Gastroesophageal sphincter (tissue), 4 donors: ENCODE measurements at regions not wholly inside any gene's neighbourhood (a gene's known extent, or its start where the extent isn't known, plus 50 kb on each side); places are given as distances from the start of the nearest gene placed in this dataset.

Source experiments
- ATAC-seq: fragments of 150-250 bp; one replicate; pipeline ENCODE4 v1.9.1; 2016; ENCODE audit warnings: mild to moderate bottlenecking, moderate library complexity
- H3K27ac ChIP-seq, 4 donors: fragments of 200-600 bp; sonication (generic) in 3 of 4; 1 replicate in 3 of 4; 2 replicates in 1 of 4; pipeline ENCODE4 v1.5.1; 2016 to 2019
- H3K27me3 ChIP-seq: fragments of 200-600 bp; sonication (generic); one replicate; pipeline ENCODE4 v1.5.1; 2019
- H3K36me3 ChIP-seq, 2 donors: fragments of 200-600 bp; sonication (generic); one replicate each; pipeline ENCODE4 v1.5.1; 2019; ENCODE audit warnings: control low read depth in 1 of 2
- H3K4me1 ChIP-seq, 3 donors: fragments of 200-600 bp; sonication (generic); 1 replicate in 2 of 3; 2 replicates in 1 of 3; pipeline ENCODE4 v1.5.1; 2016 to 2019; ENCODE audit warnings: control low read depth in 2 of 3
- H3K4me3 ChIP-seq, 2 donors: fragments of 200-600 bp; sonication (generic); one replicate each; pipeline ENCODE4 v1.5.1; 2019; ENCODE audit warnings: mild to moderate bottlenecking in 1 of 2, moderate library complexity in 1 of 2
- H3K9me3 ChIP-seq, 3 donors: fragments of 200-600 bp; sonication (generic); one replicate each; pipeline ENCODE4 v1.5.1; 2017 to 2019; ENCODE audit warnings: control low read depth in 2 of 3
- CTCF ChIP-seq, 4 experiments: fragments of 200-600 bp in 2 of 4; fragments of 450-650 bp in 2 of 4; sonication (generic) in 1 of 4; IDR thresholded peaks; one replicate each; pipeline ENCODE4 v1.5.1; 2017 to 2019; ENCODE audit warnings: antibody characterized with exemption in 4 of 4, mild to moderate bottlenecking in 2 of 4, moderate library complexity in 2 of 4
- EP300 ChIP-seq: sonication (generic); formaldehyde crosslinking; IDR thresholded peaks from one replicate; pipeline ENCODE4 v1.6.1; 2017; ENCODE audit warnings: antibody characterized with exemption, mild to moderate bottlenecking
- POLR2A ChIP-seq, 2 donors: fragments of 450-650 bp; IDR thresholded peaks; one replicate each; pipeline ENCODE4 v1.6.1; 2017; ENCODE audit warnings: antibody characterized with exemption in 2 of 2, mild to moderate bottlenecking in 2 of 2, moderate library complexity in 1 of 2
- POLR2AphosphoS5 ChIP-seq: sonication (generic); formaldehyde crosslinking; IDR thresholded peaks from one replicate; pipeline ENCODE4 v1.6.1; 2017; ENCODE audit warnings: antibody characterized with exemption
- WGBS, 2 donors: methylation state at CpG; one replicate each; pipeline ENCODE4 v1.1.5; 2018; ENCODE audit warnings: low coverage in 1 of 2; 5-methylcytosine and 5-hydroxymethylcytosine counted together

- no peak overlapping the region for H3K4me3 ChIP-seq
- WGBS, 2 donors: 96% methylated on average over 7 of the region's 7 CpGs; no CpG with 5 or more reads in 1 of the 2 donors
- TF ChIP-seq POLR2AphosphoS5 (no peak), EP300 (no peak), CTCF (IDR thresholded peaks at IDR 0.05) (no peak), POLR2A (IDR thresholded peaks at IDR 0.05) (no peak)
- no peak overlapping the region for H3K27ac ChIP-seq
- no peaks in the 10 kb centered on the region for H3K9me3 ChIP-seq
- H3K36me3 ChIP-seq: no peaks in the 10 kb centered on the region
- H3K4me1 ChIP-seq: peaks cover 0 to 6% (median 0%) of the 10 kb centered on the region in 3 donors
- ATAC-seq: no peak
- H3K27me3 ChIP-seq: no peaks in the 10 kb centered on the region
Measured at GRCh38 chr2:160871953-160872352, 288.3 kb upstream of the TANK start.

GRCh38 chr2:160876029-160876428, 284.2 kb upstream of the TANK start:
- H3K9me3 ChIP-seq: no peaks in the 10 kb centered on the region
- H3K27ac ChIP-seq: no peak overlapping the region
- 100% methylated on average over 2 of the region's 2 CpGs for WGBS, 2 donors
- TF ChIP-seq EP300: no peak
- TF ChIP-seq CTCF (IDR thresholded peaks at IDR 0.05): no peak
- TF ChIP-seq POLR2A (IDR thresholded peaks at IDR 0.05): no peak
- TF ChIP-seq POLR2AphosphoS5: no peak
- ATAC-seq: no peak
- no peak overlapping the region for H3K4me3 ChIP-seq
- no peaks in the 10 kb centered on the region for H3K4me1 ChIP-seq
- no peaks in the 10 kb centered on the region for H3K27me3 ChIP-seq
- H3K36me3 ChIP-seq: no peaks in the 10 kb centered on the region

- TF ChIP-seq EP300: no peak
- no peak for TF ChIP-seq POLR2A (IDR thresholded peaks at IDR 0.05)
- no peak for TF ChIP-seq CTCF (IDR thresholded peaks at IDR 0.05)
- TF ChIP-seq POLR2AphosphoS5: no peak
- no peak for ATAC-seq
- Histone ChIP-seq H3K4me1 (no peaks in the 10 kb centered on the region), H3K4me3 (no peak overlapping the region), H3K9me3 (no peaks in the 10 kb centered on the region), H3K27me3 (no peaks in the 10 kb centered on the region), H3K36me3 (no peaks in the 10 kb centered on the region), H3K27ac (no peak overlapping the region)
- WGBS, 2 donors: 60 to 82% methylated on average over 1 to 2 of the region's 3 CpGs
Measured at GRCh38 chr2:160876765-160877164, 283.5 kb upstream of the TANK start.

GRCh38 chr2:160878618-160879017, 281.6 kb upstream of the TANK start:
- Histone ChIP-seq H3K4me1 (no peaks in the 10 kb centered on the region), H3K9me3 (no peaks in the 10 kb centered on the region), H3K27me3 (no peaks in the 10 kb centered on the region), H3K36me3 (no peaks in the 10 kb centered on the region), H3K27ac (no peak overlapping the region), H3K4me3 (no peak overlapping the region)
- TF ChIP-seq CTCF (IDR thresholded peaks at IDR 0.05) (no peak), POLR2AphosphoS5 (no peak), EP300 (no peak), POLR2A (IDR thresholded peaks at IDR 0.05) (no peak)
- ATAC-seq: no peak

- H3K4me3 ChIP-seq: no peak overlapping the region
- H3K36me3 ChIP-seq: no peaks in the 10 kb centered on the region
- TF ChIP-seq CTCF (IDR thresholded peaks at IDR 0.05): no peak
- TF ChIP-seq POLR2A (IDR thresholded peaks at IDR 0.05): no peak
- TF ChIP-seq EP300: no peak
- no peak for TF ChIP-seq POLR2AphosphoS5
- 97 to 98% methylated on average over 3 of the region's 3 CpGs for WGBS, 2 donors
- no peaks in the 10 kb centered on the region for H3K9me3 ChIP-seq
- H3K4me1 ChIP-seq: no peaks in the 10 kb centered on the region
- no peak for ATAC-seq
- no peaks in the 10 kb centered on the region for H3K27me3 ChIP-seq
- no peak overlapping the region for H3K27ac ChIP-seq
Measured at GRCh38 chr2:160882906-160883305, 277.3 kb upstream of the TANK start.
